A673 (cell line): ENCODE measurements at regions not wholly inside any gene's neighbourhood (a gene's known extent, or its start where the extent isn't known, plus 50 kb on each side); places are given as distances from the start of the nearest gene placed in this dataset.
"Not testable (repeated sequence)": the region's sequence is repeated elsewhere in the genome, so short reads cannot be mapped to it uniquely, and the experiment has no call there.

Source experiments
- BruUV-seq: library from RNA; stranded (reverse); fragments of 400-500 nt; replicated peaks from 2 replicates; lab custom pipeline; 2021; lab: Mats Ljungman, UMichigan
- CTCF ChIA-PET: fragments of 300-600 bp; sonication (Branson Sonifier 250); formaldehyde crosslinking; loops from one replicate; lab custom pipeline; 2022; ENCODE audit warnings: antibody characterized with exemption; lab: Charles Lee
- POLR2A ChIA-PET: fragments of 300-600 bp; sonication (Branson Sonifier 250); formaldehyde crosslinking; loops from one replicate; lab custom pipeline; 2022; ENCODE audit warnings: antibody characterized with exemption; ENCODE audit not compliant: low non-redundant PET; lab: Charles Lee
- DNase-seq: peaks from one replicate; pipeline ENCODE4 v3.0.0-alpha.2; 2015; ENCODE audit warnings: low spot score
- H3K27ac ChIP-seq: fragments of 200-600 bp; sonication (generic); 2 replicates; pipeline ENCODE4 v1.5.1; 2016; ENCODE audit warnings: mixed run types, low read depth, mild to moderate bottlenecking, mixed read lengths, antibody characterized with exemption, low read length; ENCODE audit not compliant: poor library complexity, severe bottlenecking
- H3K27me3 ChIP-seq: fragments of 200-600 bp; sonication (generic); replicated peaks from 2 replicates; pipeline ENCODE4 v1.6.1; 2017; ENCODE audit warnings: mixed run types, low read depth, mild to moderate bottlenecking, mixed read lengths, antibody characterized with exemption, low read length; ENCODE audit not compliant: insufficient read depth, poor library complexity
- H3K36me3 ChIP-seq: fragments of 200-600 bp; sonication (generic); 2 replicates; pipeline ENCODE4 v1.6.1; 2016; ENCODE audit warnings: mixed run types, mild to moderate bottlenecking, mixed read lengths, antibody characterized with exemption, low read length; ENCODE audit not compliant: insufficient read depth, poor library complexity, severe bottlenecking
- H3K4me1 ChIP-seq: fragments of 200-600 bp; sonication (generic); 2 replicates; pipeline ENCODE4 v1.6.1; 2017; ENCODE audit warnings: mixed run types, mild to moderate bottlenecking, mixed read lengths, antibody characterized with exemption, low read length; ENCODE audit not compliant: insufficient read depth, poor library complexity, severe bottlenecking
- H3K4me3 ChIP-seq: fragments of 200-600 bp; sonication (generic); 2 replicates; pipeline ENCODE4 v1.5.1; 2016; ENCODE audit warnings: low read depth, mixed run types, mild to moderate bottlenecking, mixed read lengths, low read length; ENCODE audit not compliant: poor library complexity, severe bottlenecking
- H3K9me3 ChIP-seq: fragments of 200-600 bp; sonication (generic); 2 replicates; pipeline ENCODE4 v1.6.1; 2016; ENCODE audit warnings: mixed run types, low read depth, mild to moderate bottlenecking, mixed read lengths, antibody characterized with exemption, low read length; ENCODE audit not compliant: poor library complexity, severe bottlenecking
- EZH2 ChIP-seq: fragments of 200-600 bp; sonication (generic); IDR thresholded peaks from 2 replicates; pipeline ENCODE4 v1.6.1; 2017; ENCODE audit warnings: borderline replicate concordance, low read depth, mild to moderate bottlenecking, mixed read lengths, antibody characterized with exemption, low read length; ENCODE audit not compliant: poor library complexity, severe bottlenecking
- intact Hi-C: fragments of 100-400 bp; cut with micrococcal nuclease; formaldehyde crosslinking; loops from one replicate; pipeline ENCODE4 v1.10.0; 2022; ENCODE audit not compliant: unreplicated experiment
- TF ChIP-seq, protein P1 (sequence below): fragments of 300-800, 200-600 bp; sonication (generic); conservative IDR thresholded peaks from 2 replicates; pipeline ENCODE4 v1.5.1; 2017; ENCODE audit warnings: low read depth, mild to moderate bottlenecking, antibody characterized with exemption, low read length, moderate library complexity, mixed read lengths

DNA sequence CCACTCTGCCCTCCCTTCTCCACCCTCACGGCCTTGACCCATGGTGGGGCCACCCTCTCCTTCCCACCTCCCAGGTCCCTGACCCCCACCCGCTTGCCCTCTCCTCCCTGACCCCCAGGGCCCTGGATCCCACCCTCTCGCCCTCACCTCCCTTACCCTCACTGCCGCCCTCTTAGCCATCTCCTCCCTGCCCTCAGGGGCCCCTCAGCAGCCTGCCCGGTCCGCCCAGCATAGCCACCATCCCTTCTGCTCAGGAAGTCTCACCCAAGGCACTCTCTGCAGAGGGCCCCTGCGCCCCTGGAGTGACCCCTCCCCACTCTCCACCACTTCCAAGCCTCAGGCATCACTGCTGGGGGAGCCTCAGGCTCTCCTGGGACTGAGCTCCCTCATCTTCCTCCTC is 66.3 kb downstream of the MRPL36 start:
- DNase-seq: no peak
- no peak overlapping the region for H3K27ac ChIP-seq
- no peak for TF ChIP-seq EZH2
- TF ChIP-seq, protein P1, sequence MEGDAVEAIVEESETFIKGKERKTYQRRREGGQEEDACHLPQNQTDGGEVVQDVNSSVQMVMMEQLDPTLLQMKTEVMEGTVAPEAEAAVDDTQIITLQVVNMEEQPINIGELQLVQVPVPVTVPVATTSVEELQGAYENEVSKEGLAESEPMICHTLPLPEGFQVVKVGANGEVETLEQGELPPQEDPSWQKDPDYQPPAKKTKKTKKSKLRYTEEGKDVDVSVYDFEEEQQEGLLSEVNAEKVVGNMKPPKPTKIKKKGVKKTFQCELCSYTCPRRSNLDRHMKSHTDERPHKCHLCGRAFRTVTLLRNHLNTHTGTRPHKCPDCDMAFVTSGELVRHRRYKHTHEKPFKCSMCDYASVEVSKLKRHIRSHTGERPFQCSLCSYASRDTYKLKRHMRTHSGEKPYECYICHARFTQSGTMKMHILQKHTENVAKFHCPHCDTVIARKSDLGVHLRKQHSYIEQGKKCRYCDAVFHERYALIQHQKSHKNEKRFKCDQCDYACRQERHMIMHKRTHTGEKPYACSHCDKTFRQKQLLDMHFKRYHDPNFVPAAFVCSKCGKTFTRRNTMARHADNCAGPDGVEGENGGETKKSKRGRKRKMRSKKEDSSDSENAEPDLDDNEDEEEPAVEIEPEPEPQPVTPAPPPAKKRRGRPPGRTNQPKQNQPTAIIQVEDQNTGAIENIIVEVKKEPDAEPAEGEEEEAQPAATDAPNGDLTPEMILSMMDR: no peak
- BruUV-seq: no TSS peak
- CTCF ChIA-PET: no interaction called here
- H3K36me3 ChIP-seq: no peaks in the 10 kb centered on the region
- H3K27me3 ChIP-seq: peaks cover 50% of the 10 kb centered on the region
- intact Hi-C loops: loop anchor here (10.0 kb wide), 1 partner anchor 281 kb away; no protein-coding TSS in a partner anchor
- no peaks in the 10 kb centered on the region for H3K9me3 ChIP-seq
- POLR2A ChIA-PET: no interaction called here
- no peak overlapping the region for H3K4me3 ChIP-seq
- no peaks in the 10 kb centered on the region for H3K4me1 ChIP-seq

DNA sequence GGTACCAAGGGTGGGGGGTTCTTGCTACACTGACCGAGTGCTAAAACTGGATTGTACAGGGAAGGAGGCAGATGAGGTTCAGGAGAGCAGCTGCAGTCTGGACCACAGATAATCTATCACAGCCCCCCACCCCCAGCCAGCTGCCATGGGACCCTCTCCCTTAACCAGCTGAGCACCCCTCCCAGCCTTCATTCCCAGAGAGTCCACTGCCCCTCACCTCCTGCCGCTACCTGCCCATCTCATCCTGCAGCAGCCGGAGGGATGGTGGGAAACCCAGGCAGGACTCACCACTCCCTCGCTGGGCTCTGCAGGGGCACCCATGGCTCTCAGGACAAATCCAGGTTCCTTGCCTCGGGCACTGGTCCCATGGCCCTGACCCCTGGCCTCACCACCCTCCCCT is 66.7 kb downstream of the MRPL36 start:
- no peak overlapping the region for H3K27ac ChIP-seq
- BruUV-seq: no TSS peak
- ChIA-PET CTCF (no interaction called here), POLR2A (no interaction called here)
- H3K4me3 ChIP-seq: no peak overlapping the region
- intact Hi-C loops: loop anchor here (10.0 kb wide), 1 partner anchor 282 kb away; no protein-coding TSS in a partner anchor
- DNase-seq: no peak
- H3K4me1 ChIP-seq: no peaks in the 10 kb centered on the region
- peaks cover 50% of the 10 kb centered on the region for H3K27me3 ChIP-seq
- no peaks in the 10 kb centered on the region for H3K9me3 ChIP-seq
- TF ChIP-seq, protein P1: no peak
- no peak for TF ChIP-seq EZH2
- H3K36me3 ChIP-seq: no peaks in the 10 kb centered on the region

DNA sequence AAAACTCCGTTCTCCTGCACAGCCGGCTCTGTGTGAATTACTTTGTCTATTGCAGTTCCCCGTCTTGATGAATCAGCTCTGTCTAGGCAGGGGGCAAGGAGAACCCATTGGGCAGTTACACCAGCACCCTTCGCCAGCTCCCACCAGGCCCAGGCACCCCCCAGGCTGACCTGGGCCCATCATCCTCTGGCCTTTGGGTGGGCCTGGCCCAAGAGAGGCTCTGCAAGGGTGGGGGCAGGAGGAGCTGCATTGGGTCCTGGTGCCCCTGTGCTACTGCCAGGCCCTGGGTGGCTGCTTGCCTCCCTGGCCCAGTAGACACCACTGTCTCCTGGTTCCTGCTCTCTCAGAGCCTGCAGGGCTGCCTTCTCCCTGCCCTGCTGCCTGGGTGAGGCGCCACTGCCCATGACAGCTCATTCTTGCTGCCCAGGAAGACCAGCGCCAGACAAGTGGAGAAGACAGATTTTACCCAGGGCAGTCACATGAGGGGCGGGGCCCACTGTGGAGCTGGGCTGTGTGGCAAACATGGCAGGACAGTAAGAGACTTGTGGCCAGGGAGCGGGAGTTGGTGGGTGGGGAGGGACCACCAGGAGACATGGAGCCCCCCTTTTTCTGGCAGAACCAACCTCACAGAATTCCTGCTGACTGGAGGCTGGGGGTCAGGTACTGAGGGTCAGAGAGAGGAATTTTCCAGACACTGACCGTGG is 67.2 kb downstream of the MRPL36 start:
- Histone ChIP-seq H3K4me1 (no peaks in the 10 kb centered on the region), H3K27me3 (peaks cover 50% of the 10 kb centered on the region), H3K36me3 (no peaks in the 10 kb centered on the region), H3K9me3 (no peaks in the 10 kb centered on the region), H3K27ac (no peak overlapping the region), H3K4me3 (no peak overlapping the region)
- ChIA-PET POLR2A (interaction anchor here (0.6 kb wide), 1 partner anchor 33 kb away, joined by 3 read pairs; no protein-coding TSS in a partner anchor), CTCF (no interaction called here)
- no peak for DNase-seq
- no peak for TF ChIP-seq EZH2
- TF ChIP-seq, protein P1: no peak
- intact Hi-C loops: loop anchor here (10.0 kb wide), 1 partner anchor 282 kb away; no protein-coding TSS in a partner anchor
- no TSS peak for BruUV-seq

DNA sequence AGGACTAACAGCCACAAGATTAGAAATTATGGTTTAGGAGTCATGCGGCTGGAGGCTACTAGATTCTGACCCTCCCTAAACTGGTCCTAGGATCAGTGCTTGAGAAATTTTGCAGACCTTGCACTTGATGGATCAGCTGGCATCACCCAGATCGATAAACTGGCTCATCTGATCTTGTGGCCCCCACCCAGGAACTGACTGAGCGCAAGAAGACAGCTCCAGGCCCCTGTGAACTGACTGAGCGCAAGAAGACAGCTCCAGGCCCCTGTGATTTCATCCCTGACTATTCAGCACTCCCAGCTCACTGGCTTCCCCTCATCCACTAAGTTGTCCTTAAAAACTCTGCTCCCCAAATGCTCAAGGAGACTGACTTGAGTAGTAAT is 67.8 kb downstream of the MRPL36 start:
- H3K36me3 ChIP-seq, H3K9me3 ChIP-seq, DNase-seq, H3K4me3 ChIP-seq, H3K27ac ChIP-seq, H3K4me1 ChIP-seq, BruUV-seq, CTCF ChIA-PET: not testable (repeated sequence)
- peaks cover 49% of the 10 kb centered on the region for H3K27me3 ChIP-seq
- intact Hi-C loops: loop anchor here (10.0 kb wide), 1 partner anchor 283 kb away; no protein-coding TSS in a partner anchor
- POLR2A ChIA-PET: interaction anchor here (0.6 kb wide), 1 partner anchor 33 kb away, joined by 3 read pairs; no protein-coding TSS in a partner anchor
